ENCODE measurements at regions not wholly inside any gene's neighbourhood (a gene's known extent, or its start where the extent isn't known, plus 50 kb on each side); places are given as distances from the start of the nearest gene placed in this dataset.

DNA sequence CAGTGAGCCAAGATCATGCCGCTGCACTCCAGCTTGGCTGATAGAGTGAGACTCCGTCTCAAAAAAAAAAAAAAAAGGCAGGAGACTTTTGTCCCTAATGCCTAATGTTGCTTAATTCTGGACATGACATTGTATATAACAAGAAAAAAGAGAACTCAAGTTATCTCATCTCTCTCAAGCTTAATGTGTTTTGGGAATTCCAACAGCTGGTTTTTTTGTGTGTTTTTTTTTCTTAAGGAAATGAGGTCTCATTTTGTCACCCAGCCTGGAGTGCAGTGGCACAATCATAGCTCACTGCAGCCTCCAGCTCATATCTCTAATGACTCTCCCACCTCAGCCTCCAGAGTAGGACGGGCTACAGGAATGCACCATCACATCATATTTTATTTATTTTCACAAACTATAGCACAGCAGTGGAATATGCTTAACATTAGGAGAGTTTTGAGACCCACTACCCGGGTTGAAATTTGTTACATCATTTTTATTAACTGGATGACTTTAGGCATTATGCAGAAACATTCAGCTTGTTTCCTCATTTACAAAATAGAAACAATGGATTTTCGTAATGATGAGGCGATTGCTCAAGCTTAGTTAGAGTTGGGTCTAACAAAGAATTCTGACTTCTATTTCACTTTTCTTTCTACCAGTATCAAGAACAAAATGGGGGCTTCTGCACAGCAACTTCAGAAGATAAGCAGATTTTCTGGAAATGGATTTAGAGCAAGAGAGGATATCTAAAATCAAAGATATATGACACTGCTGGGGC, 104.1 kb upstream of the BTN3A2 start:
- Mint-ChIP-seq H3K27ac (ENCODE audit: unreplicated experiment) (no peak overlapping the region), H3K4me3 (ENCODE audit: unreplicated experiment) (no peak overlapping the region), H3K27me3 (ENCODE audit: unreplicated experiment) (no peaks in the 10 kb centered on the region), H3K4me1 (ENCODE audit: unreplicated experiment) (peaks cover 5% of the 10 kb centered on the region), H3K36me3 (ENCODE audit: low read depth, unreplicated experiment) (no peaks in the 10 kb centered on the region), H3K9me3 (ENCODE audit: unreplicated experiment) (no peaks in the 10 kb centered on the region)
- DNase-seq (ENCODE audit: low spot score), result no peak
- TF ChIP-seq, protein P1, sequence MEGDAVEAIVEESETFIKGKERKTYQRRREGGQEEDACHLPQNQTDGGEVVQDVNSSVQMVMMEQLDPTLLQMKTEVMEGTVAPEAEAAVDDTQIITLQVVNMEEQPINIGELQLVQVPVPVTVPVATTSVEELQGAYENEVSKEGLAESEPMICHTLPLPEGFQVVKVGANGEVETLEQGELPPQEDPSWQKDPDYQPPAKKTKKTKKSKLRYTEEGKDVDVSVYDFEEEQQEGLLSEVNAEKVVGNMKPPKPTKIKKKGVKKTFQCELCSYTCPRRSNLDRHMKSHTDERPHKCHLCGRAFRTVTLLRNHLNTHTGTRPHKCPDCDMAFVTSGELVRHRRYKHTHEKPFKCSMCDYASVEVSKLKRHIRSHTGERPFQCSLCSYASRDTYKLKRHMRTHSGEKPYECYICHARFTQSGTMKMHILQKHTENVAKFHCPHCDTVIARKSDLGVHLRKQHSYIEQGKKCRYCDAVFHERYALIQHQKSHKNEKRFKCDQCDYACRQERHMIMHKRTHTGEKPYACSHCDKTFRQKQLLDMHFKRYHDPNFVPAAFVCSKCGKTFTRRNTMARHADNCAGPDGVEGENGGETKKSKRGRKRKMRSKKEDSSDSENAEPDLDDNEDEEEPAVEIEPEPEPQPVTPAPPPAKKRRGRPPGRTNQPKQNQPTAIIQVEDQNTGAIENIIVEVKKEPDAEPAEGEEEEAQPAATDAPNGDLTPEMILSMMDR (IDR thresholded peaks at IDR 0.05; ENCODE audit: unreplicated experiment), result no peak

DNA sequence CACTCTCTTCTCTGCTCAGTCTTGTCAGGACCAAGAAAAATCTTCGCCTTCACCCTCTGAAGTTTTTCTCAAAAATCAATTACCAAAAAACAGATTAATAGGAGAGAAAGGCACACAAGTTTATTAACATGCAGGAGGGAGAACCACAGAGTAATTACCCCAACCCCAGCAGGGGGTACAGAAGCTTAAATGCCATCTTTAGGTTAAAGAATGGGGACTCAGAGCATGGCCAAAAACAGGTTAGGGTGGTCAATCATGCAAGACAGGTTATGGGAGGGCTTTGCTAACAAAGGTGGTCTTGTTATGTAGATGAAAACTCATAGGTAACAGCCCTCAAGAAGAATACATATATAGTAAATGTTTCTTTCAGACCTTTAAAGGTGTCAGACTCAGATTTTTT, 100.5 kb upstream of the BTN3A2 start:
- no peaks in the 10 kb centered on the region for H3K9me3 Mint-ChIP-seq (ENCODE audit: unreplicated experiment)
- no peaks in the 10 kb centered on the region for H3K36me3 Mint-ChIP-seq (ENCODE audit: low read depth, unreplicated experiment)
- H3K4me1 Mint-ChIP-seq (ENCODE audit: unreplicated experiment), result peaks cover under 1% of the 10 kb centered on the region
- H3K4me3 Mint-ChIP-seq (ENCODE audit: unreplicated experiment), result no peak overlapping the region
- H3K27me3 Mint-ChIP-seq (ENCODE audit: unreplicated experiment), result peaks cover 4% of the 10 kb centered on the region
- TF ChIP-seq, protein P1 (IDR thresholded peaks at IDR 0.05; ENCODE audit: unreplicated experiment), result no peak
- DNase-seq (ENCODE audit: low spot score), result no peak
- no peak overlapping the region for H3K27ac Mint-ChIP-seq (ENCODE audit: unreplicated experiment)

DNA sequence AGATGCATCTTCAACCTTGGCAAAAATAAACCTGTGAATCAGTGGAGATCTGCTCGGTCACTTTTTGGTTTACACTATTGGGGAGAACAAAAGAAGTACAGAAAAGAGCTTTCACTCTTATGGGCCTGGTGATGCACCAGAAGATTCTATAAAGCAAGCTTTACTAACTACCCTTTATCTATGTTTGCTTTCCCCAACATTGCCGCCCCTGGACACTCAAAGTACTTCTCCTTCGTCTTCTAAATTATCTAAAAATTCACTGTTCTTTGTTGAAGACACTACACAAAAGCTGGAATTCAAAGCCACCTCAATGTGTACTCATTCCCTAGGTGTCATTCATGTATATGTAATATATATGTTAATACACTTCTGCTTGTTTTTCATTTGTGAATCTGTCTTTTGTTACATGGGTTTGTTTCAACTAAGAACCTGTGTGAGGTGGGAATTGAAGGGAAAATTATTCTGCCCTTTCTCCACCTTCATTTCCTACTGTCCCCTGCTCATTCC, 97.9 kb upstream of the BTN3A2 start:
- H3K9me3 Mint-ChIP-seq (ENCODE audit: unreplicated experiment), result no peaks in the 10 kb centered on the region
- no peak for DNase-seq (ENCODE audit: low spot score)
- TF ChIP-seq, protein P1 (IDR thresholded peaks at IDR 0.05; ENCODE audit: unreplicated experiment), result no peak
- peaks cover 8% of the 10 kb centered on the region for H3K4me1 Mint-ChIP-seq (ENCODE audit: unreplicated experiment)
- peaks cover 4% of the 10 kb centered on the region for H3K27me3 Mint-ChIP-seq (ENCODE audit: unreplicated experiment)
- no peaks in the 10 kb centered on the region for H3K36me3 Mint-ChIP-seq (ENCODE audit: low read depth, unreplicated experiment)
- no peak overlapping the region for H3K27ac Mint-ChIP-seq (ENCODE audit: unreplicated experiment)
- H3K4me3 Mint-ChIP-seq (ENCODE audit: unreplicated experiment), result no peak overlapping the region

DNA sequence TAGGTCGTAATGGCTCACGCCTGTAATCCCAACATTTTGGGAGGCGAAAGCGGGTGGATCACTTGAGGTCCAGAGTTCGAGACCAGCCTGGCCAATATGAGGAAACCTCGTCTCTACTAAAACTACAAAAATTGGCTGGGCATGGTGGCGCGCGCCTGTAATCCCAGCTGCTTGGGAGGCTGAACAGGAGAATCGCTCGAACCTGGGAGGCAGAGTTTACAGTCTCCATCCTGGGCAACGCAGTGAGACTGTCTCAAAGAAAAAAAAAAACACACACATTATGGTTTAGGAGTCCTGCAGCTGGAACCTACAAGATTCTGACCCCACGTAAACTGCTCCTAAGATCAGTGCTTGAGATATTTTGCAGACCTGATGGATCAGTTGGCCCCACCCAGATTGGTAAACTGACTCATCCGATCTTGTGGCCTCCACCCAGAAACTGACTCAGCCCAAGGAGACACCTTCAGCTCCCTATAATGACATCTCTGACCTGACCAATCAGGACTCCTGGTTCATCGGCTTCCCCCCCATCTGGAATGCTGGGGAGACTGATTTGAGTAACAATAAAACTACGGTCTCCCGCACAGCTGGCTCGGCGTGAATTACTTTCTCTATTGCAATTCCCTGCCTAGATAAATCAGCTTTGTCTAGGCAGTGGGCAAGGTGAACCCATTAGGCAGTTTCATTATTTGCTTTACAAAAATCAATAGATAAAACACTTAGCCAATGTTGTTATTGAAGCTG, 96.2 kb upstream of the BTN3A2 start:
- TF ChIP-seq, protein P1 (IDR thresholded peaks at IDR 0.05; ENCODE audit: unreplicated experiment), result no peak
- Mint-ChIP-seq H3K36me3 (ENCODE audit: low read depth, unreplicated experiment) (no peaks in the 10 kb centered on the region), H3K27ac (ENCODE audit: unreplicated experiment) (no peak overlapping the region), H3K4me3 (ENCODE audit: unreplicated experiment) (no peak overlapping the region), H3K4me1 (ENCODE audit: unreplicated experiment) (peaks cover 8% of the 10 kb centered on the region), H3K27me3 (ENCODE audit: unreplicated experiment) (peaks cover 4% of the 10 kb centered on the region), H3K9me3 (ENCODE audit: unreplicated experiment) (no peaks in the 10 kb centered on the region)
- no peak for DNase-seq (ENCODE audit: low spot score)
